GM06990 (cell line): ENCODE measurements at regions not wholly inside any gene's neighbourhood (a gene's known extent, or its start where the extent isn't known, plus 50 kb on each side); places are given as distances from the start of the nearest gene placed in this dataset.

Source experiments
- DNase-seq: peaks from one replicate; pipeline ENCODE4 v3.0.0-alpha.2; 2011; ENCODE audit not compliant: insufficient read length; ENCODE audit errors: extremely low read depth
- H3K27me3 ChIP-seq: replicated peaks from 2 replicates; pipeline ENCODE4 v1.6.0; 2011; ENCODE audit warnings: low read length; ENCODE audit not compliant: control insufficient read depth, insufficient read depth
- H3K36me3 ChIP-seq: 2 replicates; pipeline ENCODE4 v1.5.1; 2011; ENCODE audit warnings: low read length; ENCODE audit not compliant: control insufficient read depth, insufficient read depth
- H3K4me3 ChIP-seq: replicated peaks from 2 replicates; pipeline ENCODE4 v1.5.1; 2011; ENCODE audit warnings: low read depth, mild to moderate bottlenecking, control low read depth, low read length
- TF ChIP-seq, protein P1 (sequence below): IDR thresholded peaks from 2 replicates; pipeline ENCODE4 v1.5.1; 2011; ENCODE audit warnings: low read length, control low read depth, mild to moderate bottlenecking, inconsistent platforms; ENCODE audit not compliant: insufficient read depth, poor library complexity, severe bottlenecking

DNA sequence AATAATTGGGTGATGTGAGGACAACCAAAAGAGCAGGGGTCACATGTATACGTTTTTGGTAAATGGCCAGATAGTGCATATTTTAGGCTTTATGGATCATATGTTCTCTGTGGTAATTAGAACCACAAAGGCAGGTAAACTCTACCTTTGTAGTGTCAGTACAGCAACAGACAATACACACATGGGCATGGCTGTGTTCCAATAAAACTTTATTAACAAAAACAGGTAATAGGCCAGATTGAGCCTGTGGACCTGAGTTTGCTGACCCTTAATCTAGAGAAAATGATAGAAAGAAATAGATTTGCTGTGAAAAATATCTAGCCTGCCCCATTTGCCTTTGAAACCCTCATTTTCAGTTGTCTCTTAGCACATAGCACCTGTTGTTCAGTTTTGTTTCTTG, 177.2 kb upstream of the CXCR4 start:
- TF ChIP-seq, protein P1, sequence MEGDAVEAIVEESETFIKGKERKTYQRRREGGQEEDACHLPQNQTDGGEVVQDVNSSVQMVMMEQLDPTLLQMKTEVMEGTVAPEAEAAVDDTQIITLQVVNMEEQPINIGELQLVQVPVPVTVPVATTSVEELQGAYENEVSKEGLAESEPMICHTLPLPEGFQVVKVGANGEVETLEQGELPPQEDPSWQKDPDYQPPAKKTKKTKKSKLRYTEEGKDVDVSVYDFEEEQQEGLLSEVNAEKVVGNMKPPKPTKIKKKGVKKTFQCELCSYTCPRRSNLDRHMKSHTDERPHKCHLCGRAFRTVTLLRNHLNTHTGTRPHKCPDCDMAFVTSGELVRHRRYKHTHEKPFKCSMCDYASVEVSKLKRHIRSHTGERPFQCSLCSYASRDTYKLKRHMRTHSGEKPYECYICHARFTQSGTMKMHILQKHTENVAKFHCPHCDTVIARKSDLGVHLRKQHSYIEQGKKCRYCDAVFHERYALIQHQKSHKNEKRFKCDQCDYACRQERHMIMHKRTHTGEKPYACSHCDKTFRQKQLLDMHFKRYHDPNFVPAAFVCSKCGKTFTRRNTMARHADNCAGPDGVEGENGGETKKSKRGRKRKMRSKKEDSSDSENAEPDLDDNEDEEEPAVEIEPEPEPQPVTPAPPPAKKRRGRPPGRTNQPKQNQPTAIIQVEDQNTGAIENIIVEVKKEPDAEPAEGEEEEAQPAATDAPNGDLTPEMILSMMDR, result no peak
- no peaks in the 10 kb centered on the region for H3K27me3 ChIP-seq

GRCh38 chr2:136291871-136292270, 173.9 kb upstream of the CXCR4 start:
- no peak overlapping the region for H3K4me3 ChIP-seq
- H3K36me3 ChIP-seq, result no peaks in the 10 kb centered on the region
- no peak for DNase-seq
- H3K27me3 ChIP-seq, result no peaks in the 10 kb centered on the region
- TF ChIP-seq, protein P1, result no peak

More for the DNA sequence above, 177.2 kb upstream of the CXCR4 start:
- no peak overlapping the region for H3K4me3 ChIP-seq
- H3K36me3 ChIP-seq, result no peaks in the 10 kb centered on the region
- no peak for DNase-seq

GRCh38 chr2:136290326-136290725, 172.4 kb upstream of the CXCR4 start:
- Histone ChIP-seq H3K27me3 (no peaks in the 10 kb centered on the region), H3K36me3 (no peaks in the 10 kb centered on the region), H3K4me3 (no peak overlapping the region)
- no peak for DNase-seq
- TF ChIP-seq, protein P1, result no peak

- Histone ChIP-seq H3K36me3 (no peaks in the 10 kb centered on the region), H3K27me3 (no peaks in the 10 kb centered on the region), H3K4me3 (no peak overlapping the region)
- TF ChIP-seq, protein P1, result no peak
- DNase-seq, result no peak
These were observed 170.3 kb upstream of the CXCR4 start for GRCh38 chr2:136288249-136288648.

DNA sequence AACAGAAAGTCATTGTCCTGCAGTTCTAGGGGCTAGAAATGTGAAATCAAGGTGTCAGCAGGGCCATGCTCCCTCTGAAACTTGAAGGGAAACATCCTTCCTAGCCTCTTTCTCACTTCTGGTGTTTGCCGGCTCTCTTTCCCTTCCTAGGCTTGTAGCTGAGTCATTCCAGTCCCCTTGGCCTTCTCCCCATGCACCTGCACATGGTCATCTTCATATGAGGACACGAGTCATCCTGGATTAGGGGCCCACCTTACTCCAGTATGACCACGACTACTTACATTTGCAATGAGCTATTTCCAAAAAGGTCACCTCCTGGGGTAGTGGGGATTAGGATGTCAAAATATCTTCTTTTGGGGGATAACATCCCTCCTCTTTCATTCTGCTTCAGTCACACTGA, 168.5 kb upstream of the CXCR4 start:
- DNase-seq, result no peak
- H3K27me3 ChIP-seq, result no peaks in the 10 kb centered on the region
- TF ChIP-seq, protein P1, result no peak

DNA sequence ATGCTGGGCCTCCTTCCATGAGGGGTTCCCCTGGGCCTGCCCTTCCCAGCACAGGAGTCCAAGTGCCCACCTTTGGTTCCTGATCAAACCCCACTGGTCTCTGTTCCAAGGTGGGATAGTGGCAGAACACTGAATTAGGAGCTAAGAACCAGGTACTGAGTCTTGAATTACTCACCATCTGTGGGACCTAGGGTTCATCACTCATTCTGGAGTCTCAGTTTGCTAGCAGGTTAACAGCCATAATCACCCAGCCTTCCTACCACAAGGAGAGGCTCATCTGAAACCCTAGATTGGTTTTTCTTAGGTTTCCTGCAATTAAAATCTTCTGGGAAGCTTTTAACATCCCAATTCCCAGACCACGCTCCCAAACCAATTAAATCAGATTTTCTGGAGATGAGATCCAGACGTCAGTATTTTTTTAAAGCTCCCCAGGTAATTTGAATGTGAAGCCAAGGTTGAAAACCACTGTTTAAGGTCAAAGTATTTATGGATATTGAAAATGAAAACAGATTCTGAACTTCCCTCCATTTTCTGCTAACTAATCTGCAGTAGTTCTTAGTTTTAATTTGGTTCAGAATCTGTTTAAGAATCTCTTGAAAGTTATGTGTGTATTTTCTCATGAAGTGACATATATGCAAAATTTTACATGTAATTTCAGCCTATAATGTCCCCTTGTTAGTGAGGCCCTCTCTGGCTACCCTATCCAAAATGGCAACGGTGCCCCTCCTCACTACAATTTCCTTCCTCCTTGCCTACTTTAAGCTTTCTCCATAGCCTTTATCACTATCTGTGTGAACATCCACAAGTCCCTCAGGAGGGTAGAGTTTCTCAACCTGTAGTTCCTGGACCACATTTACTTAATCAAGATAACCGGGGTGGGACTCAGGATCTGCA, 166.5 kb upstream of the CXCR4 start:
- Histone ChIP-seq H3K36me3 (no peaks in the 10 kb centered on the region), H3K4me3 (no peak overlapping the region), H3K27me3 (no peaks in the 10 kb centered on the region)
- TF ChIP-seq, protein P1, result no peak
- no peak for DNase-seq

More for the DNA sequence above, 168.5 kb upstream of the CXCR4 start:
- H3K36me3 ChIP-seq, result no peaks in the 10 kb centered on the region
- no peak overlapping the region for H3K4me3 ChIP-seq
